Mesenchymal stem cell (in vitro differentiated cells and primary cell): ENCODE measurements at regions not wholly inside any gene's neighbourhood (a gene's known extent, or its start where the extent isn't known, plus 50 kb on each side); places are given as distances from the start of the nearest gene placed in this dataset.

ENCODE experiments used
- DNase-seq: peaks from one replicate; pipeline ENCODE4 v3.0.0-alpha.2; 2013
- H2AFZ ChIP-seq: one replicate; pipeline ENCODE4 v1.6.1; 2013; ENCODE audit warnings: low read depth, mild to moderate bottlenecking, control low read depth, inconsistent platforms, low read length, moderate library complexity
- H2AK5ac ChIP-seq: 2 replicates; pipeline ENCODE4 v1.6.1; 2013; ENCODE audit warnings: low read length, moderate library complexity, mild to moderate bottlenecking, inconsistent platforms; ENCODE audit not compliant: severe bottlenecking
- H2BK120ac ChIP-seq: one replicate; pipeline ENCODE4 v1.6.1; 2013; ENCODE audit warnings: low read depth, mild to moderate bottlenecking, inconsistent platforms, low read length, moderate library complexity
- H2BK12ac ChIP-seq, 2 experiments: one replicate each; pipeline ENCODE4 v1.6.1; 2013; ENCODE audit warnings: inconsistent platforms in 2 of 2, low read length in 2 of 2, mild to moderate bottlenecking in 2 of 2, moderate library complexity in 2 of 2, control low read depth in 1 of 2
- H2BK15ac ChIP-seq: one replicate; pipeline ENCODE4 v1.6.1; 2013; ENCODE audit warnings: mild to moderate bottlenecking, low read depth, inconsistent platforms; ENCODE audit not compliant: poor library complexity, severe bottlenecking
- H2BK5ac ChIP-seq: 2 replicates; pipeline ENCODE4 v1.6.1; 2013; ENCODE audit warnings: low read depth, mild to moderate bottlenecking, low read length, control low read depth, inconsistent platforms; ENCODE audit not compliant: poor library complexity, severe bottlenecking
- H3K14ac ChIP-seq, 2 experiments: one replicate each; pipeline ENCODE4 v1.6.1; 2013; ENCODE audit warnings: inconsistent platforms in 2 of 2, low read length in 2 of 2, control low read depth in 1 of 2, mild to moderate bottlenecking in 1 of 2, moderate library complexity in 1 of 2
- H3K18ac ChIP-seq, 2 experiments: one replicate each; pipeline ENCODE4 v1.6.1; 2013; ENCODE audit warnings: inconsistent platforms in 2 of 2, low read length in 2 of 2, control low read depth in 1 of 2, low read depth in 1 of 2, mild to moderate bottlenecking in 1 of 2
- H3K23ac ChIP-seq, 2 experiments: one replicate each; pipeline ENCODE4 v1.6.1; 2013; ENCODE audit warnings: inconsistent platforms in 2 of 2, low read length in 2 of 2, mild to moderate bottlenecking in 2 of 2, moderate library complexity in 2 of 2, control low read depth in 1 of 2
- H3K27ac ChIP-seq: 2 replicates; pipeline ENCODE4 v1.5.1; 2013; ENCODE audit warnings: mild to moderate bottlenecking, moderate library complexity, low read length, control low read depth, inconsistent platforms; ENCODE audit not compliant: poor library complexity, severe bottlenecking
- H3K27me3 ChIP-seq, 2 experiments: 2 replicates each; pipeline versions ENCODE4 v1.6.1 to v1.7.0; 2013; ENCODE audit warnings: low read length in 2 of 2, mild to moderate bottlenecking in 2 of 2, moderate library complexity in 2 of 2, control low read depth in 1 of 2, inconsistent platforms in 1 of 2; ENCODE audit not compliant: control insufficient read depth in 1 of 2, insufficient read depth in 1 of 2
- H3K36me3 ChIP-seq, 2 experiments: 2 replicates each; pipeline versions ENCODE4 v1.6.1 to v1.7.0; 2013; ENCODE audit warnings: low read length in 2 of 2, control low read depth in 1 of 2, inconsistent platforms in 1 of 2, low read depth in 1 of 2, mild to moderate bottlenecking in 1 of 2; ENCODE audit not compliant: insufficient read depth in 2 of 2, control insufficient read depth in 1 of 2
- H3K4ac ChIP-seq, 2 experiments: one replicate each; pipeline ENCODE4 v1.6.1; 2013; ENCODE audit warnings: inconsistent platforms in 2 of 2, low read length in 2 of 2, mild to moderate bottlenecking in 2 of 2, moderate library complexity in 2 of 2, control low read depth in 1 of 2, low read depth in 1 of 2
- H3K4me1 ChIP-seq: 2 replicates; pipeline ENCODE4 v1.6.1; 2013; ENCODE audit warnings: low read depth, low read length, control low read depth; ENCODE audit not compliant: control insufficient read depth, insufficient read depth
- H3K4me2 ChIP-seq: 2 replicates; pipeline ENCODE4 v1.6.1; 2013; ENCODE audit warnings: low read length, mild to moderate bottlenecking, inconsistent platforms; ENCODE audit not compliant: poor library complexity, severe bottlenecking
- H3K4me3 ChIP-seq, 2 experiments: 2 replicates each; pipeline versions ENCODE4 v1.5.1 to v1.7.0; 2013; ENCODE audit warnings: low read length in 2 of 2, mild to moderate bottlenecking in 2 of 2, control low read depth in 1 of 2, low read depth in 1 of 2; ENCODE audit not compliant: insufficient read depth in 1 of 2
- H3K79me1 ChIP-seq: replicated peaks from 2 replicates; pipeline ENCODE4 v1.6.1; 2013; ENCODE audit warnings: mild to moderate bottlenecking, control low read depth, low read length, inconsistent platforms; ENCODE audit not compliant: poor library complexity, severe bottlenecking
- H3K9ac ChIP-seq: 2 replicates; pipeline ENCODE4 v1.7.0; 2013; ENCODE audit warnings: mild to moderate bottlenecking, low read length, moderate library complexity
- H3K9me3 ChIP-seq: 2 replicates; pipeline ENCODE4 v1.7.0; 2013; ENCODE audit warnings: mild to moderate bottlenecking, low read length; ENCODE audit not compliant: control insufficient read depth
- H4K8ac ChIP-seq: one replicate; pipeline ENCODE4 v1.6.1; 2013; ENCODE audit warnings: inconsistent platforms, mild to moderate bottlenecking, low read length, moderate library complexity
- H4K91ac ChIP-seq: one replicate; pipeline ENCODE4 v1.6.1; 2013; ENCODE audit warnings: mild to moderate bottlenecking, low read length, inconsistent platforms
- WGBS: methylation state at CpG from one replicate; pipeline ENCODE4 v1.1.7; 2013; ENCODE audit warnings: mixed read lengths; 5-methylcytosine and 5-hydroxymethylcytosine counted together

GRCh38 chr2:65934992-65935629, 499.8 kb upstream of the MEIS1 start:
- Histone ChIP-seq H4K91ac (no peak overlapping the region), H3K14ac (no peak overlapping the region), H3K27me3 (no peaks in the 10 kb centered on the region), H3K18ac (no peak overlapping the region), H3K4me3 (no peak overlapping the region), H2BK5ac (no peak overlapping the region), H3K4me1 (no peaks in the 10 kb centered on the region), H2BK120ac (no peak overlapping the region), H3K36me3 (no peaks in the 10 kb centered on the region), H3K9me3 (no peaks in the 10 kb centered on the region), H3K4ac (no peak overlapping the region), H4K8ac (no peak overlapping the region), H2BK12ac (no peak overlapping the region), H2AK5ac (no peak overlapping the region), H2BK15ac (no peak overlapping the region), H3K4me2 (no peak overlapping the region), H3K27ac (no peak overlapping the region), H2AFZ (no peak overlapping the region), H3K9ac (no peak overlapping the region), H3K79me1 (no peaks in the 10 kb centered on the region), H3K23ac (no peak overlapping the region)
- DNase-seq, result no peak
- WGBS, result 81% methylated on average over 3 of the region's 3 CpGs

DNA sequence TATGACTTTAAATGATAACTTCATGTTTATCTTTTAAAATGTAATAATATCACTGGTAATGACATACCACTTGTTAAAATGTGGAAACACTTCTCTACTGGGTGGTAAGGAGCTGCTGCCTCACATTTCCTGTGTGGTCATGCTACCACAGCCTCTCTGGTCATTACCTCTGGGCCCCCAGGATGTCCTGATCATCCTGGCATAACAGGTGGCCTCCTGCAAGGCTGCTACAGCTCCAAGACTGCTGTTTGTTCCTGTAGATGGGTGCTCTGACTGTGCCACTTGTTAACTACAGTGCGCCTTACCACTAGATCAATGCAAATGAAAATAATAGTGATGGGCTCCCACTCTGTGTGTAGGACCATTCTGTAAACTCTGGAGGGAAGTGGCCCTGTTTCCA, 500.2 kb upstream of the SPRED2 start:
- Histone ChIP-seq H3K27me3 (no peaks in the 10 kb centered on the region), H3K36me3 (no peaks in the 10 kb centered on the region), H2AFZ (no peak overlapping the region), H3K27ac (no peak overlapping the region), H3K4me1 (no peaks in the 10 kb centered on the region), H3K9ac (no peak overlapping the region), H4K8ac (no peak overlapping the region), H3K4me2 (no peak overlapping the region), H2BK120ac (no peak overlapping the region), H3K4ac (no peak overlapping the region), H3K14ac (peak overlapping the region in 1 of 2 experiments; percentile 29), H2BK5ac (no peak overlapping the region), H3K9me3 (no peaks in the 10 kb centered on the region), H3K4me3 (no peak overlapping the region), H4K91ac (no peak overlapping the region), H3K79me1 (no peaks in the 10 kb centered on the region), H2BK15ac (no peak overlapping the region), H3K18ac (no peak overlapping the region), H2BK12ac (no peak overlapping the region), H3K23ac (no peak overlapping the region), H2AK5ac (no peak overlapping the region)
- WGBS, result 93% methylated on average over 1 of the region's 1 CpG
- no peak for DNase-seq

DNA sequence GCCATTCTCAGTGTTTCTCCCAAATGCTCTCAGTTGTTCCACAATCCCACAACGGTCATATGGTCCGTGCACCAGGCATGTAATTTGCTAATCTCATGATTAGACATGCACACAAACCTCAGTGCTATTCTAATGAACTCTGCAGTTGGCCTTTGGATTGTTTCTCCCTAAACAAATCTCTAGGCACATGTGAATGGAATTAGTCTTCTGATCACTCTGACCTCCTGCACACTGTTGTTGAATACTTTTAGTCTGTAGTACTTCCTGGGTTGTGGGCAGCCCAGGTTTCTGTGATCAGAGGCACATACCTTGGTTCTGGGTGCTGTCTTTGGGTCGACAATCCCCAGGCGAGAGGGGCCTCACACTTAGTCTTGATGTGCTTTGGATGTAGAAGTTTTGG, 498.7 kb upstream of the SPRED2 start:
- no peak overlapping the region for H2BK120ac ChIP-seq

DNA sequence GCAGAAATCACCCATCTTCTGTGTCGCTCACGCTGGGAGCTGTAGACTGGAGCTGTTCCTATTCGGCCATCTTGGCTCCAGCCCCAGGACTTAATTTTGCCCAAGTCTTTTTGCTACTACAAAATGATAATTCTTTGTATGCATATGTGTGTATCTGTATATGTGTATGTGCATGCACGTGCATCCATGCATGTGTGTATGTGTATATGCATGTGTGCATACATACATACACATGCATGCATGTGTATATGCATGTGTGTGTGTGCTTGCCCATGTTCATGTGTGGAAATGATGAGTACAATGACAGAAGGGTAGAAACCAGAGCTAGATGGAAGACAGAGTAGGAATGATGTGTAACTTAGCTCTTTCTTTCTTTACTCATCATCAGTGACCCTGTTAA, 497.9 kb upstream of the SPRED2 start:
- H2BK120ac ChIP-seq, result no peak overlapping the region
- H3K4me2 ChIP-seq, result no peak overlapping the region
- H3K27me3 ChIP-seq, result no peaks in the 10 kb centered on the region
- H3K4me1 ChIP-seq, result no peaks in the 10 kb centered on the region
- no peak overlapping the region for H2BK15ac ChIP-seq
- H3K79me1 ChIP-seq, result no peaks in the 10 kb centered on the region
- no peak overlapping the region for H4K91ac ChIP-seq
- H3K4ac ChIP-seq, result no peak overlapping the region
- H3K18ac ChIP-seq, result no peak overlapping the region
- WGBS, result 93% methylated on average over 4 of the region's 4 CpGs
- H3K27ac ChIP-seq, result no peak overlapping the region
- no peaks in the 10 kb centered on the region for H3K36me3 ChIP-seq
- no peak overlapping the region for H3K14ac ChIP-seq
- H4K8ac ChIP-seq, result no peak overlapping the region
- no peak overlapping the region for H3K23ac ChIP-seq
- no peak overlapping the region for H2BK12ac ChIP-seq
- no peak overlapping the region for H2BK5ac ChIP-seq
- H3K9ac ChIP-seq, result no peak overlapping the region
- no peak for DNase-seq
- no peaks in the 10 kb centered on the region for H3K9me3 ChIP-seq
- no peak overlapping the region for H3K4me3 ChIP-seq
- H2AK5ac ChIP-seq, result no peak overlapping the region
- H2AFZ ChIP-seq, result no peak overlapping the region

More for the DNA sequence above, 498.7 kb upstream of the SPRED2 start:
- no peak overlapping the region for H3K14ac ChIP-seq
- no peak overlapping the region for H4K8ac ChIP-seq
- no peaks in the 10 kb centered on the region for H3K9me3 ChIP-seq
- H3K79me1 ChIP-seq, result no peaks in the 10 kb centered on the region
- H2AFZ ChIP-seq, result no peak overlapping the region
- no peak overlapping the region for H4K91ac ChIP-seq
- no peaks in the 10 kb centered on the region for H3K36me3 ChIP-seq
- no peaks in the 10 kb centered on the region for H3K4me1 ChIP-seq
- 66% methylated on average over 4 of the region's 4 CpGs for WGBS
- no peak overlapping the region for H3K27ac ChIP-seq
- H2AK5ac ChIP-seq, result no peak overlapping the region
- no peak overlapping the region for H3K9ac ChIP-seq
- H3K18ac ChIP-seq, result no peak overlapping the region
- no peak overlapping the region for H3K4me3 ChIP-seq
- H3K23ac ChIP-seq, result no peak overlapping the region
- no peak overlapping the region for H3K4me2 ChIP-seq
- no peak overlapping the region for H2BK12ac ChIP-seq
- H3K27me3 ChIP-seq, result no peaks in the 10 kb centered on the region
- no peak for DNase-seq
- no peak overlapping the region for H3K4ac ChIP-seq
- H2BK15ac ChIP-seq, result no peak overlapping the region
- no peak overlapping the region for H2BK5ac ChIP-seq
